ENCODE measurements at regions not wholly inside any gene's neighbourhood (a gene's known extent, or its start where the extent isn't known, plus 50 kb on each side); places are given as distances from the start of the nearest gene placed in this dataset.
"Not testable (repeated sequence)": the region's sequence is repeated elsewhere in the genome, so short reads cannot be mapped to it uniquely, and the experiment has no call there.

DNA sequence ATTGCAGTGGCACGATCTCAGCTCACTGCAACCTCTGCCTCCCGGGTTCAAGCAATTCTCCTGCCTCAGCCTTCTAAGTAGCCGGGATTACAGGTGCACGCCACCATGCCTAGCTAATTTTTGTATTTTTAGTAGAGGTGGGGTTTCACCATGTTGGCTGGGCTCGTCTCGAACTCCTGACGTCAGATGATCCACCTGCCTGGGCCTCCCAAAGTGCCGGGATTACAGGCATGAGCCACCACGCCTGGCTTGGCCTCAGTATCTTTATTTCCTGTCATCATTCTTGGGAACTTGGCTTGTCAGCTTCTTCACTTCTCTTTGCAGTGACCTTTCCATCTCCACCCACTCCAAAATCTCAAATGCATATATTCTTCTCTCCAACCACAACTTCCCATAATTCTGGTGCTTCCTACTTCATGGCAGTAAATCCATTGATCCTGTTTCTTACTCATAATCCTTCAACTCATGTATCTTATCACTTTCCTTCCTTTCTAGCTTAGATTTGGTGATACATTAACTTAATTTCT is 127.5 kb upstream of the SATB1 start:
- TF ChIP-seq, protein P1, sequence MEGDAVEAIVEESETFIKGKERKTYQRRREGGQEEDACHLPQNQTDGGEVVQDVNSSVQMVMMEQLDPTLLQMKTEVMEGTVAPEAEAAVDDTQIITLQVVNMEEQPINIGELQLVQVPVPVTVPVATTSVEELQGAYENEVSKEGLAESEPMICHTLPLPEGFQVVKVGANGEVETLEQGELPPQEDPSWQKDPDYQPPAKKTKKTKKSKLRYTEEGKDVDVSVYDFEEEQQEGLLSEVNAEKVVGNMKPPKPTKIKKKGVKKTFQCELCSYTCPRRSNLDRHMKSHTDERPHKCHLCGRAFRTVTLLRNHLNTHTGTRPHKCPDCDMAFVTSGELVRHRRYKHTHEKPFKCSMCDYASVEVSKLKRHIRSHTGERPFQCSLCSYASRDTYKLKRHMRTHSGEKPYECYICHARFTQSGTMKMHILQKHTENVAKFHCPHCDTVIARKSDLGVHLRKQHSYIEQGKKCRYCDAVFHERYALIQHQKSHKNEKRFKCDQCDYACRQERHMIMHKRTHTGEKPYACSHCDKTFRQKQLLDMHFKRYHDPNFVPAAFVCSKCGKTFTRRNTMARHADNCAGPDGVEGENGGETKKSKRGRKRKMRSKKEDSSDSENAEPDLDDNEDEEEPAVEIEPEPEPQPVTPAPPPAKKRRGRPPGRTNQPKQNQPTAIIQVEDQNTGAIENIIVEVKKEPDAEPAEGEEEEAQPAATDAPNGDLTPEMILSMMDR (IDR thresholded peaks at IDR 0.05): not testable (repeated sequence)
- TF ChIP-seq POLR2A (IDR thresholded peaks at IDR 0.05): not testable (repeated sequence)

Data from esophagus squamous epithelium (tissue), 4 donors.